GM19239 (cell line): ENCODE measurements at regions not wholly inside any gene's neighbourhood (a gene's known extent, or its start where the extent isn't known, plus 50 kb on each side); places are given as distances from the start of the nearest gene placed in this dataset.

Source experiments
- DNase-seq: peaks from one replicate; pipeline ENCODE4 v3.0.0; 2011; ENCODE audit warnings: low spot score; ENCODE audit not compliant: insufficient read length
- FAIRE-seq: peaks from 2 replicates; lab custom pipeline; 2011; peaks lifted over from hg19 to GRCh38; lab: Jason Lieb, UNC

DNA sequence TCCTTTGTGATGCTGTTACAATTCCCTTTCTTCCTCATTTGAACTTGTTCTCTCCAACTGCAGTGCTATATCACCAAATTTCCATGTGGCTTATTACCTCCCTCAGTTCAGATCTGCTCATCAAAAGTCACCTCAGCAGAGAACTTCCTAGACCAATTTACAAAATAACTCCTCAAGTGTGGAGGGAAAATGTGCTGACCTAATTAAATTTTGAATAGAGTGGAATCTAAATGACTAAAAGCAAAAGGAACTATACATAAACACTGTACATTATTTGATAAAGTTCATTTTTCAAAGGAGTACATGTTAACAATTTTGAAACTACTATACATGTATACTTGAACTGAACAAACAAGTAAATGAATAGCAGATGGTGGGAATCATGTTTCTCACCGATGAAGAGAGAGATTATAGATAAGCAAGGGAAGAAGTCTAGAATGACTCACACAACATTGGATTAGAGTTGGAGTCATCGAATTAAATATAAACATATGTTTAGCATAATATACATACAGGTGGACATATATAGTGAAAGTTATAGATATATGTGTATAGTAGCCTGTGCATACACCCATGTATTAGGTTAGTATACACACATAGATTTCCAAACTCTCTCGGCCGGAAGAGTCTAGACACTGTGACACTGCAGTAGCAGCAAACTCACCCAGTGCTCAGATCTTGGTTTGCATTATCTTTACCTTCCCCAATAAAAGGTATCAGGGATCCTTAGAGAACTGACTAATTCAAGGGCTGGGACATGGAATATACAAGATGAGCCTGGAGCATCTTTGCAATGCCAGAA lies 318.7 kb downstream of the PCDH18 start:
- DNase-seq, result no peak
- no peak for FAIRE-seq

DNA sequence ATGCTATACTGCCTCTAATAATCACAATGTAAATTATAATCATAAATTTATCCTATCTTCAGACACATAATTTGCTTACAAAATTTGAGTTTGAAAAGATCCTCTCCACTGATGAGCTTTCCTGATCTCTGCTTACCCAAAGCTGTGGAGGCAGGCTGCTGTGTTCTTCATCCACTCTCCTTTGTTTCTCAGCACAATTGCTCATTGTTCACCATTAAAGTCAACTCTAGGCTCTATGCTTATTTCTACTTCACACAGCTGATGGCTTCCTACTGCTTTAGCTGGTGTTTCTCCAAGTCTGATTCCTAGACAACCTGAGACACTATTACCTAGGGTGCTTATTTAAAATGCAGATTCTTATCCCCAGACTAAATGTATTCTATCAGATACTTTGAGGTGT lies 319.7 kb downstream of the PCDH18 start:
- no peak for FAIRE-seq
- DNase-seq, result no peak

GRCh38 chr4:137209240-137209639 lies 323.1 kb downstream of the PCDH18 start:
- DNase-seq (no peak), FAIRE-seq (no peak)

GRCh38 chr4:137206781-137207180 lies 325.5 kb downstream of the PCDH18 start:
- DNase-seq (no peak), FAIRE-seq (no peak)

- no peak for DNase-seq
- FAIRE-seq, result no peak
Measured at GRCh38 chr4:137203601-137204000, 328.7 kb downstream of the PCDH18 start.

DNA sequence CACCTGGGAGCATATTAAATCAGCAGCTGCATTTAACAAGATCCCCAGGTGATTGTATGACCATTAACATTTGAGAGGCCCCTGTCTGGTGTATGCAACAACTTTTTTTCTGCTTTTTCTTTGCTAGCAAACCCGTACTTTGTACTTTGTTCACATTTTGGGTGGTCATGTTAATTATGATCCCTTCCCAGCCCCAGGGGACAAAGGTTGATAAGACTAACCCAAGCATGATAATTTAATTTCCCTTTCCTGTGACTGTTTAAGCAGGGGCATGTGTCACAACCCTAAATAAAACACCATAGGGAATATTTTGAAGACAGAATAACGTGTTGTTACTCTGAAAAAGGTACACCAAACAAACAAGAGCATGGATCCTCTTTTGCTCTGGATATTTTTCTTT lies 332.0 kb downstream of the PCDH18 start:
- FAIRE-seq, result no peak
- DNase-seq, result no peak

DNA sequence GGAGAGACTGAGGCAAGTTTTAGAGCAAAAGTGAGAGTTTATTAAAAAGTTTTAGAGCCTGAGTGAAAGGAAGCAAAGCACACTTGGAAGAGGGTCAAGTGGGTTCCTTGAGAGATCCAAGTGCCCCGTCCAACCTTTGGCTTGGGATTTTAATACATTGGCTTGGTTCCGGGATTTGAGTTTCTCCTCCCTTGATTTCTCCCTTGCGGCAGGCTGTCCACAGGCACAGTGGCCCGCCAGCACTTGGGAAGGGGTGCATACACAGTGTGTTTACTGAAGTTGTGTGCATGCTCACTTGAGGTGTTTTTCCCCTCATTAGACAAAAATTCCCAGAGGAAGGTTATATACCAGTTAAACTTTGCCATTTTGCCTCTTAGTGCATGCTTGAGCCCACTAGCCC lies 333.5 kb downstream of the PCDH18 start:
- no peak for DNase-seq
- FAIRE-seq, result no peak

DNA sequence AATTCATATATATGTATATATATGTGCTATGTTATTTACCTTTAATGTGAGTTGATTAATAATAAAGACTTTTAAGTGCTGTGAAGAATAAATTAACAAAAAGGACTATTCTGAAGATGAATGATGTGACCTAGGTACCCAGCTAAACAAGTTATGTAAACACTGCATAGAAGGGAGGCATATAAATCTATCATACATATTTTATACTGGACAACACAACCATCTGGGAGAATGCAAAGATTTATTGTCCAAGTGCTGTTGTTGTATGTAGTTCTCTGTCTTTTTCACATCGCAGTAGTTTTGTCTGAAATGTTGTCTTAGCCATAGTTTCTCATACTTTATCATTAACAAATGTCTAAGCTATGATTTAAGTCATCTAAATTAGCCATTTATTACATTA lies 337.6 kb downstream of the PCDH18 start:
- FAIRE-seq, result no peak
- no peak for DNase-seq

GRCh38 chr4:137193564-137193963 lies 338.7 kb downstream of the PCDH18 start:
- DNase-seq, result no peak
- FAIRE-seq, result no peak

DNA sequence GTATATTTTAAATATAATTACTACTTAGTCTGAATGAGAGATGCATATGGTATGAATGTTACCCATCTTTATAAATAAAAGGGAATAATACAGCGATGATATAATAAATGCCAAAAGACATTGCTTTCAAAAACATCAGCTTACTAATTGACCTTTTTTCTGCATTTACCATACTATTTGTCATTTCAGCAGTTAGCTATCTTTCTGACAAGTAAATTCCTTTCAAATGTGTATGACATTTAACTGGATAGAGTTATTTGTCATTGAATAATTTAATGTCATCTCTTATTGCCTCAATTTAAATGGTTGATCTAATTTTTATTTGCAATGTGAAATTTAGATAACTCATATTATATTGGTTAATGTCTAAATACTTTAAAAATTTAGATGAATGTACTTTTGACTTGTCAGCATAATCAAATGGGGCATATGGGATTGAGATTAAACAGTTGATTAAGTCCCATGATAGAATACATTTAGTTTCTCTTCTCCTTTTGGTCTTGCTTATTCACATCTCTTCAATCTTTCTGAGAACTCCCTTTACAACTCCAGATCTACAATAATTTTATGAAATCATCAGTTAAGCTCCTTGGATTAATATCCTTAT lies 350.9 kb downstream of the PCDH18 start:
- FAIRE-seq, result no peak
- no peak for DNase-seq

DNA sequence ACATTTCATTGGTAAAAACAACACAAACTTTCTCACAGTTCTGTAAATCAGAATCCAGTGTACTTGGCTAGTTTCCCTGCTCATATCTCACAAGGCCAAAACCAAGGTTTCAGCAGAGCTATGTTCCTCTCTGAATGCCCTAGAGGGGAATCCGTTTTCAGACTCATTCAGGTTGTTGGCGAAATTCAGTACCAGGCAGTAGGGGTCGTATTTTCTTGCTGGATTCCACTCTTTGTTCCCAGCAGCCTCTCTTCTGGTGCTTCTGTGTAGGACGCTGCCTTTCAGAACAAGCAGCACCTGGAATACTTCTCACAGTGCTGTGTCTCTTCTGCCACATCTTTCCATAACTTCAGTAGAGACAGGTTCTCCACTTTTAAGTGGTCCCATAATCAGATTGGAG lies 351.9 kb downstream of the PCDH18 start:
- DNase-seq (no peak), FAIRE-seq (no peak)

DNA sequence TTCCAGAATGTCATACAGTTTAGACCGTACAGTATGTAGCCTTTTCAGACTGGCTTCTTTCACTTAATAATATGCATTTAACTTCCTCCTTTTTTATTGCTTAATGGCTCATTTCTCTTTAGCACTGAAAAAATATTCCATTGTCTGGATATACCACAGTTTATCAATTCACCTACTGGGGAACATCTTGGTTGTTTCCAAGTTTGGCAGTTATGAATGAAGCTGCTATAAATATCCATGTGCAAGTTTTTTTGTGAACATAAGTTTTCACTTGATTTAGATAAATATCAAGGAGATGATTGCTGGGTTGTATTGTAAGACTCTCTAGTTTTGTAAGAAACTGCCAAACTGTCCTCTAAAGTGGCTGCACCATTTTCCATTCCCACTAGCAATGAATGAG lies 375.5 kb downstream of the PCDH18 start:
- FAIRE-seq (no peak), DNase-seq (no peak)

DNA sequence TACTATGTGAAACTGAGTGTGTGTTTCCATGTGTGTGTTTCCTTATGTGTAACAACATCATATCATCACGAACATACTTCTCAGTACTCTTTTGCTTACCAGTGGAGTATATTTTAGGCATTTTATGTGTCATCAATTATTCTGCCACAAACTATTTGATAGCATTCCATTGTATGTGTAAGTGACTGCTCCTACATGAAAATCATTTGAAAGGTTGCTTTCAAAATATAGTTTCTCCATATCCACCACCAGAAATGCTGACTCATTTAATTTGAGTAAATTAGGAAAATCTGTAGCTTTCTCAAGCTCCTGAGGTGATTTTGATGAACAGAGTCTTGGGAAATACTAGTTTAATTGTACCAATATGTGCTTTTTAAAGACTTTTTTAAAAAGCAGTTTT lies 376.2 kb downstream of the PCDH18 start:
- DNase-seq, result no peak
- no peak for FAIRE-seq

- DNase-seq, result no peak
Measured at GRCh38 chr4:137131201-137131600, 401.1 kb downstream of the PCDH18 start.

DNA sequence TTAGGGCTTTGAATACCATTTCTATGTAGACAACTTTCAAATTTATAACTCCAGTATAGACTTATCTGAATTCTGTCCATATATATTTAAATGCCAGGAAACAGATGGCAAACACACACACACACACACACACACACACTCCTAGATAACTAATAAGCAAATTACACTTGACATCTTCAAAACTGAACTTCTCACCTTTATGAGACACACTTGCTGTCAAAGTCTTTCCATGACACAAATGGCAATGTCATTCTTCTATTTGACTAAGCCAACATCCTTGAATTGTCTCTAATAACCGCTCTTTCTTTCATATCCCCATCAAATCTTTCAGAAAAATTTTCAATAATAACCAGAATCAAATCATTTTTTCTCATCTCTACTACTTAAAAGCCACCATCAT lies 402.4 kb downstream of the PCDH18 start:
- DNase-seq, result no peak
- no peak for FAIRE-seq

More at GRCh38 chr4:137131201-137131600, 401.1 kb downstream of the PCDH18 start:
- no peak for FAIRE-seq

GRCh38 chr4:137129441-137129840 lies 402.9 kb downstream of the PCDH18 start:
- FAIRE-seq (no peak), DNase-seq (no peak)

DNA sequence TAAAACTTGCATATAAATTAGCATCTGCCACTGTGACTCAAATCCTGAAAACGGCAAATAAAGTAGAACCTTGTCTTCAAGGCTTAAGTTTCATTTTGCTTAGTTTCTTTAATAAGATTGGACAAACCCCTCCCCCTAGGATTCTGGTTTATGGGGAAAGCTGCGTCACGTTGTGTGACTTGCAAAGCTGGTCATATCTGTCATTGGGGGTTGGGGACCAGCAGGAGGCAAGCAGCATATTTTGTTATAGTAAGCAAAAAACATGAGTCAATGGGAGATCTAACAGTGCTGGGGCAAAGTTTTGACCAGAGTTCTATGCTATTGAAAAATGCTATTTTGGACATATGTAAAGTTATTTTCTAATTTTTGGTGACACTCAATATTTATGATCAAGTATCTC lies 407.3 kb downstream of the PCDH18 start:
- DNase-seq, result no peak
- FAIRE-seq, result no peak

DNA sequence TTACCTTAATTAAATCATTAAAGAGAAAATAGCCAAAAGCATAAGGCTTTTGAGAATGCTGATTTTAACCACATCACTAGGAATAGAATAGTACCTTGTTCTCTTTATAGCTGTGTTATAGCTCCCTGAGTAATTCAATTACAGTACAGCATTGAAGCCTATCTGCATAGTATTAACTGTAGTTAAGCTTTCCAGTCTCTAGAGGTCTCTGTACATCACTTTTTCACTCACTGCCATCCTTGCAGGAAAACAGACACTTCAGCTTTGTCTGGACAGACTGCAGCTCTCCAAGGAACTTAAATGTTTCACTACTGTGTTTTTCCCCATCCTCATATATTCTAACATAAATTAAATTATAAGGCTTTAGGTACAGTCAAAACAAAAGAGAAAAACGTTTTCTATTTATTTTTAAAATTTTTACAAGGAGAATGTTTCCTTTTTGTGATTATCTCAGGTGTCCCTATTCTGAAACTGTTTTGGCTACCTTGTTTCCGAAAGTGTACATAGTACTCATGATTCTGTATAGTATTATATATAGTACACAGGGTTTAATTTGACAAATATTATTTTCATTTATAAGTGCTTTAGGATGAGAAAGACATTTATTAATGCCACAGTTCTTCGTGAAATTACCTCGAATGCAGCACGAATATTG lies 407.9 kb downstream of the PCDH18 start:
- FAIRE-seq, result no peak
- DNase-seq, result no peak

DNA sequence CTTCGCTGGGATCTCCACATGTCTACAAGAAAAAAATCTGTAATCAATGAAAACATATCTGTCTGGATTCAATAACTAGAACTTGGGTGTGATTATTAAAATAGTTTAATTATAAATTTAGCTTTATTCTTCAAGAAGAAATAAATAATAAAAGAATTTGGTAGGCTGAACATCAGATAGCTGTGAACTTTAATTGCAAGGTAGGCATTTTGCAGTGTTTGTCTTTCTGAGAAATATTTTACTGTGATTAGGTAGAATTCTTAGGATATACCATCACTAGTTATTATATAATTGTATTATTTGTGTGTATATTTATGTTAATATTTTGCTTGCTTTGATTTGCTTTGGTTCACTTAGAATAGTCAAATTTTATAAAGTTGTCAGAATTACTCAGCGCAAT lies 409.4 kb downstream of the PCDH18 start:
- FAIRE-seq (no peak), DNase-seq (no peak)

DNA sequence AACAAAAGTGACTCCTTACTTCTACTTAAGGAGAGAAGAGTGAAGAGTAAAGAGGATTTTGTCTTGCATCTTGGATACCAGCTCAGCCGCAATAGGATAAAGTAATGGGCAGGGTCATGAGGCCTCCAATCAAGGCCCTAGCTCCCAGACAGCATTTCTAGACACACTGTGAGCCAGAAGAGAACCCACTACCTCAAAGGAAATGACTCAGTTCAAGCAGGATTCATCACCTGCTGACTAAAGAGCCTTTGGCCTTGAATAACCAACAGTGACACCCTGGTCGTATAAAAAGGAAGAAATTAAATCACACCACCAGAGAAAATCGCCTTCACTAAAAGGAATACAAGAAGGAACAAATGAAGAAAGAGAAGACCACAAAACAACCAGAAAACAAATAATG lies 416.1 kb downstream of the PCDH18 start:
- DNase-seq (no peak), FAIRE-seq (no peak)

DNA sequence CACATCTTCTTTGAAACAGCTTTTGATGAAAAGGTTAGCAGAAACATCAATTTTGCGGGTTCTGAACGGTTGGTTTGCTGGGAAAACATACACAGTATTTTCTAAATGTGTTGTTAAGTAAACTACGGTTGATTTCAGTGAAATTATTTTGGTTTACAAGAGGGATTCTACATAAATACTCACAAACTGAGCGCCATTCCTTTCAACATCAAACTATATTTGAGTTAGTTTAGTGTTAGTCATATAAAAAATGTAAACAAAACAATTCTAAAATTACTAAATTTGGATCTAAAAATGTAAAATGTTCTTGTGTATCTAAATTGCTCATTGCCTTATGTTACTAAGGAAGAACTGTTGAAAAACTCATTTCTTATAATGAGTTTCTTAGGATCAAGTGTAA lies 425.6 kb downstream of the PCDH18 start:
- DNase-seq (no peak), FAIRE-seq (no peak)

DNA sequence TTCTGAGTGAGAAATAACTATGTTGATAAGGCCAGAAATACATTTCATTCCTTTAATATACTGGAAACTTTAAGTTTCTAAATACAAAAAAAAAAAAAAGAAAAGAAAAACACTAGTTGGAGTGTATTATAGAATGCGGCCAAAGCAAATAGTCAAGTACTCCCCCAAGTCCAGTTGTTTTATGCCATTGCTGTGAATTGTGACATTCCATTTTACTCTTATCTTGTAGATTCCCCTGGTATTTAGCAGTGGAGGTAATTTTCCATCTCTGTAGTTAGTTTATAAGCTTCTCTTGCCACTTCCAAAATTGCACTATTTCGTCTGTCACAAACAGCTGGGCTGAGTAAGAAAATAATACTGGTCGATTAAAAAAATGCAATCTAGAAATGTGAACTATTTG lies 426.0 kb downstream of the PCDH18 start:
- FAIRE-seq (no peak), DNase-seq (no peak)
